ENCODE measurements at regions not wholly inside any gene's neighbourhood (a gene's known extent, or its start where the extent isn't known, plus 50 kb on each side); places are given as distances from the start of the nearest gene placed in this dataset.

DNA sequence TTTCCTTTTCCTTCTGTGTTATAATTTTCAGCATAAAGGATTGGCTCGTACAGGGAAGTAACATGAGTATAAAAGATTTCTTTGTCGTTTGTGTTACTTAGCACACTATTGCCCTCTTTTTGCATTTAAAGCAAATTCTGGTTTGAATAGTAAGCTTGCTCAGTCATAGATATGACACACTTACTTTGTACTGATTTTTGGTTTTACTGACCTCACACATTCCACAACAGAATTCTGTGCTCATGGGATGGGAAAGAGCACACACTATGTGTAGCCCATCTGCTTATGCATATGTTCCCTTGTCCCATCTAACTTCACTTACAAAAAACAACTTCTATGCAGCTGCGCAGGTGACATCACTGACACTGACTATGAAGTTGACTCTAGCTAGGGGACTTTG is 111.9 kb upstream of the MTAP start:
- no peak for DNase-seq (ENCODE audit: low read depth in 6 of 9, low spot score in 9 of 9)
- 93% methylated on average over 3 of the region's 3 CpGs for WGBS
- Histone ChIP-seq H3K27ac (ENCODE audit: low read depth in 1 of 2, low read length in 1 of 2) (no peak overlapping the region), H3K4me1 (ENCODE audit: control insufficient read depth in 2 of 2, insufficient read depth in 2 of 2, low read length in 2 of 2) (no peaks in the 10 kb centered on the region), H3K9me3 (ENCODE audit: control insufficient read depth in 2 of 2, insufficient read depth in 1 of 2, low read length in 1 of 2) (peaks cover 0 to 5% of the 10 kb centered on the region in 2 donors), H3K4me3 (ENCODE audit: low read length in 2 of 2) (no peak overlapping the region), H3K36me3 (ENCODE audit: control insufficient read depth in 2 of 2, insufficient read depth in 2 of 2, low read length in 1 of 2) (no peaks in the 10 kb centered on the region), H3K27me3 (ENCODE audit: control insufficient read depth in 2 of 2, insufficient read depth in 1 of 2, low read length in 1 of 2) (no peaks in the 10 kb centered on the region)

- Histone ChIP-seq H3K9me3 (ENCODE audit: control insufficient read depth in 2 of 2, insufficient read depth in 1 of 2, low read length in 1 of 2) (peaks cover 0 to 18% of the 10 kb centered on the region in 2 donors), H3K27ac (ENCODE audit: low read depth in 1 of 2, low read length in 1 of 2) (no peak overlapping the region), H3K4me1 (ENCODE audit: control insufficient read depth in 2 of 2, insufficient read depth in 2 of 2, low read length in 2 of 2) (no peaks in the 10 kb centered on the region), H3K27me3 (ENCODE audit: control insufficient read depth in 2 of 2, insufficient read depth in 1 of 2, low read length in 1 of 2) (no peaks in the 10 kb centered on the region), H3K36me3 (ENCODE audit: control insufficient read depth in 2 of 2, insufficient read depth in 2 of 2, low read length in 1 of 2) (no peaks in the 10 kb centered on the region), H3K4me3 (ENCODE audit: low read length in 2 of 2) (no peak overlapping the region)
- DNase-seq (ENCODE audit: low read depth in 6 of 9, low spot score in 9 of 9) = no peak
- 91% methylated on average over 6 of the region's 6 CpGs for WGBS
Measured at GRCh38 chr9:21692390-21692789, 110.0 kb upstream of the MTAP start.

DNA sequence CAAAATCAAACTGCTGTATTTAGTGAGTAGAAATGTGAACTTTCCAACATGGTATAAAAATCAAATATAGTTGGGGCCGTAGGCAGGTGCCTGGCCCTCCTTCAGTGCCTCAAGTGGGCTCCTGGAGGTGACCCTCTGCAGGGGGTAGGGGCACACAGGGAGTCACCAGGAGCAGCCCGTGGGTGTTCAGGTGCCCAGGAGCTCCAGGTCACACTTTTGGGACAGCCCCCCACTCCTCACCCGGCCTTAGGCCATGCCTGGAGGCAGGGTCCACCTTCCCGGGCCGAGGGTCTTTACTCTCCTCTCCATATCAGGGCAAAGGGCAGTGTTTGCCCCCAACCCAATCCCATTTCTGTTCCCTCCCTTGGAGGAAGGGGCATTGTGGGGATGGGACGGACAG is 108.0 kb upstream of the MTAP start:
- DNase-seq (ENCODE audit: low read depth in 6 of 9, low spot score in 9 of 9) = no peak
- Histone ChIP-seq H3K27me3 (ENCODE audit: control insufficient read depth in 2 of 2, insufficient read depth in 1 of 2, low read length in 1 of 2) (no peaks in the 10 kb centered on the region), H3K27ac (ENCODE audit: low read depth in 1 of 2, low read length in 1 of 2) (no peak overlapping the region), H3K4me3 (ENCODE audit: low read length in 2 of 2) (no peak overlapping the region), H3K36me3 (ENCODE audit: control insufficient read depth in 2 of 2, insufficient read depth in 2 of 2, low read length in 1 of 2) (no peaks in the 10 kb centered on the region), H3K9me3 (ENCODE audit: control insufficient read depth in 2 of 2, insufficient read depth in 1 of 2, low read length in 1 of 2) (peaks cover 0 to 18% of the 10 kb centered on the region in 2 donors), H3K4me1 (ENCODE audit: control insufficient read depth in 2 of 2, insufficient read depth in 2 of 2, low read length in 2 of 2) (no peaks in the 10 kb centered on the region)
- 78% methylated on average over 6 of the region's 6 CpGs for WGBS

DNA sequence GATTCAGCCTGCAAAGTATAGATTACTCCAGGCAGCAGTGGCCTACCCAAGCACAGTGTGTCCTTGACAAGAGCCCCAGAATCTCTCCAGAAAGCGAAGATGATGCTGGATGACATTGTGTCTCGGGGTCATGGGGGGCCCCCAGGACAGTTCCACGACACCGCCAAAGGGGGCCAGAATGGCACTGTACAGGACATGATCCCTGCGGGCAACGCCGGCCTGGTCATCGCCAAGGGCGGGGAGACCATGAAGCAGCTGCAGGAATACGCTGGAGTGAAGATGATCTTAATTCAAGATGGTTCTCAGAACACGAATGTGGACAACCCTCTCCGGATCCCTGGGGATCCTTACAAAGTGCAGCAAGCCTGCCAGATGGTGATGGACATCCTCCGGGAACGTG is 107.0 kb upstream of the MTAP start:
- Histone ChIP-seq H3K27ac (ENCODE audit: low read depth in 1 of 2, low read length in 1 of 2) (no peak overlapping the region), H3K4me3 (ENCODE audit: low read length in 2 of 2) (no peak overlapping the region), H3K36me3 (ENCODE audit: control insufficient read depth in 2 of 2, insufficient read depth in 2 of 2, low read length in 1 of 2) (no peaks in the 10 kb centered on the region), H3K27me3 (ENCODE audit: control insufficient read depth in 2 of 2, insufficient read depth in 1 of 2, low read length in 1 of 2) (no peaks in the 10 kb centered on the region), H3K4me1 (ENCODE audit: control insufficient read depth in 2 of 2, insufficient read depth in 2 of 2, low read length in 2 of 2) (no peaks in the 10 kb centered on the region), H3K9me3 (ENCODE audit: control insufficient read depth in 2 of 2, insufficient read depth in 1 of 2, low read length in 1 of 2) (peaks cover 0 to 18% of the 10 kb centered on the region in 2 donors)
- 98% methylated on average over 14 of the region's 14 CpGs for WGBS
- DNase-seq (ENCODE audit: low read depth in 6 of 9, low spot score in 9 of 9) = no peak

- H3K27me3 ChIP-seq (ENCODE audit: control insufficient read depth in 2 of 2, insufficient read depth in 1 of 2, low read length in 1 of 2) = no peaks in the 10 kb centered on the region
- no peak overlapping the region for H3K4me3 ChIP-seq (ENCODE audit: low read length in 2 of 2)
- peaks cover 0 to 18% of the 10 kb centered on the region in 2 donors for H3K9me3 ChIP-seq (ENCODE audit: control insufficient read depth in 2 of 2, insufficient read depth in 1 of 2, low read length in 1 of 2)
- DNase-seq (ENCODE audit: low read depth in 6 of 9, low spot score in 9 of 9) = no peak
- WGBS = 96% methylated on average over 25 of the region's 25 CpGs
- H3K36me3 ChIP-seq (ENCODE audit: control insufficient read depth in 2 of 2, insufficient read depth in 2 of 2, low read length in 1 of 2) = no peaks in the 10 kb centered on the region
- H3K27ac ChIP-seq (ENCODE audit: low read depth in 1 of 2, low read length in 1 of 2) = no peak overlapping the region
- H3K4me1 ChIP-seq (ENCODE audit: control insufficient read depth in 2 of 2, insufficient read depth in 2 of 2, low read length in 2 of 2) = no peaks in the 10 kb centered on the region
Measured at GRCh38 chr9:21695874-21696341, 106.5 kb upstream of the MTAP start.

DNA sequence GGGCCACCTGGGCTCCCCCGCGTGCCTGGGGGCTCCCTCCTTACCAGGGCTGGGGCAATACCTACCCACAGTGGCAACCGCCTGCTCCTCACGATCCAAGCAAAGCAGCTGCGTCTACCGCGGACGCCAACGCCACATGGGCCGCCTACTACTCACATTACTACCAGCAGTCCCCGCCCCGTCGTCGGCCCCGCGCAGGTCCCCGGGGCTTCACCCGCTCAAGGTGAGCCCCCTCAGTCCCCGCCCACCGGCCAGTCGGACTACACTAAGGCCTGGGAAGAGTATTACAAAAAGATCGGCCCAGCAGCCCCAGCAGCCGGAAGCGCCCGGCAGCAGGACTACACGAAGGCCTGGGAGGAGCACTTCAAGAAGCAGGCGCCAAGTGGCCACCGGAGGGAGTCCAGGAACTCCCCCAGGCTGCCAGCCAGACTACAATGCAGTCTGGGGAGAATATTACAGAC is 106.0 kb upstream of the MTAP start:
- H3K4me1 ChIP-seq (ENCODE audit: control insufficient read depth in 2 of 2, insufficient read depth in 2 of 2, low read length in 2 of 2) = no peaks in the 10 kb centered on the region
- 72% methylated on average over 28 of the region's 28 CpGs for WGBS
- H3K36me3 ChIP-seq (ENCODE audit: control insufficient read depth in 2 of 2, insufficient read depth in 2 of 2, low read length in 1 of 2) = no peaks in the 10 kb centered on the region
- no peak overlapping the region for H3K4me3 ChIP-seq (ENCODE audit: low read length in 2 of 2)
- no peak for DNase-seq (ENCODE audit: low read depth in 6 of 9, low spot score in 9 of 9)
- H3K27me3 ChIP-seq (ENCODE audit: control insufficient read depth in 2 of 2, insufficient read depth in 1 of 2, low read length in 1 of 2) = no peaks in the 10 kb centered on the region
- no peak overlapping the region for H3K27ac ChIP-seq (ENCODE audit: low read depth in 1 of 2, low read length in 1 of 2)
- H3K9me3 ChIP-seq (ENCODE audit: control insufficient read depth in 2 of 2, insufficient read depth in 1 of 2, low read length in 1 of 2) = peaks cover 0 to 18% of the 10 kb centered on the region in 2 donors

DNA sequence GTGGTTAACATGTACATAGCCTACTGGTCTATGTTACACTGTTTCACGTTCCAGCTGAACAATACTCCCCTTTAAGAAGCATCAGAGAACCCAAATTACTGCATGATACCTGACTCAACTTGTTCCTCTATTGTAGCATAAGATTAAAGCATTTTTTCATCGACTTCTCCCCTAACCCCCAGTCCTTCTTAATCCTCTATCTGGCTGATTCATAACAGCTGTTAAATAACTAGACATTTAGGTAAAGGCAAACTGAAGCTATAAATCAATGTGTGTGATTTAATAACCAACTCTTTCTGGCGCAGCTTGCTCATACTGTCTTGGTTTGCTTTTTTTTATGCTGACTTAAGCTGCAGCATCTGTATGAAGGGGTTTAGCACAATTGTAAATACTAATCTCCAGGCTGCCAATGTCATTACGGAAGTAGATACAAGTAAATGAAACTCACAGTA is 94.2 kb upstream of the MTAP start:
- H3K36me3 ChIP-seq (ENCODE audit: control insufficient read depth in 2 of 2, insufficient read depth in 2 of 2, low read length in 1 of 2) = no peaks in the 10 kb centered on the region
- H3K4me3 ChIP-seq (ENCODE audit: low read length in 2 of 2) = no peak overlapping the region
- DNase-seq (ENCODE audit: low read depth in 6 of 9, low spot score in 9 of 9) = no peak
- H3K27me3 ChIP-seq (ENCODE audit: control insufficient read depth in 2 of 2, insufficient read depth in 1 of 2, low read length in 1 of 2) = no peaks in the 10 kb centered on the region
- H3K9me3 ChIP-seq (ENCODE audit: control insufficient read depth in 2 of 2, insufficient read depth in 1 of 2, low read length in 1 of 2) = no peaks in the 10 kb centered on the region
- H3K4me1 ChIP-seq (ENCODE audit: control insufficient read depth in 2 of 2, insufficient read depth in 2 of 2, low read length in 2 of 2) = no peaks in the 10 kb centered on the region
- H3K27ac ChIP-seq (ENCODE audit: low read depth in 1 of 2, low read length in 1 of 2) = no peak overlapping the region
- WGBS = 93% methylated on average over 4 of the region's 4 CpGs

DNA sequence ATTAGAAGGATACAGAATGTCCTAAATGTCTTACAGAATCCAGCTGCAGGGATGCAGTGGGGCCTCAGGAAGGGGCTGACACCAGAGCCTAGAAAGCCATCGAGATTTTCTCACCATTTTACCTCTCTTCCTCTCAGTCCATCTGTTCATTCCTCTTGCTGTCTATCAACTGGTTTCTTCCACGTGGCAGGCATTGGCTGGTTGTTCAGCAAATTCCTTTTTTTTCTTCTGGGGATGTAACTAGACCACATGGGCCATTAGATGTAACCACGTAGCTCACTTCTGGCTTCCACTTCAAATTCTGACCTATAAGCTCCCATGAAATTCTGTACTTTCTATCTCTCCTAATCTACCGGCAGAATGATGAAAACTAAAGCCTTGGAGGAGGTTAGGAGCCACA is 93.6 kb upstream of the MTAP start:
- H3K27ac ChIP-seq (ENCODE audit: low read depth in 1 of 2, low read length in 1 of 2) = no peak overlapping the region
- no peaks in the 10 kb centered on the region for H3K9me3 ChIP-seq (ENCODE audit: control insufficient read depth in 2 of 2, insufficient read depth in 1 of 2, low read length in 1 of 2)
- no peaks in the 10 kb centered on the region for H3K36me3 ChIP-seq (ENCODE audit: control insufficient read depth in 2 of 2, insufficient read depth in 2 of 2, low read length in 1 of 2)
- H3K4me1 ChIP-seq (ENCODE audit: control insufficient read depth in 2 of 2, insufficient read depth in 2 of 2, low read length in 2 of 2) = no peaks in the 10 kb centered on the region
- no peak for DNase-seq (ENCODE audit: low read depth in 6 of 9, low spot score in 9 of 9)
- H3K27me3 ChIP-seq (ENCODE audit: control insufficient read depth in 2 of 2, insufficient read depth in 1 of 2, low read length in 1 of 2) = no peaks in the 10 kb centered on the region
- 66% methylated on average over 4 of the region's 4 CpGs for WGBS
- H3K4me3 ChIP-seq (ENCODE audit: low read length in 2 of 2) = no peak overlapping the region

GRCh38 chr9:21709464-21710058 is 92.9 kb upstream of the MTAP start:
- 58% methylated on average over 5 of the region's 5 CpGs for WGBS
- H3K4me1 ChIP-seq (ENCODE audit: control insufficient read depth in 2 of 2, insufficient read depth in 2 of 2, low read length in 2 of 2) = peaks cover 0 to 2% of the 10 kb centered on the region in 2 donors
- peak in 8 of 9 donors; percentile 15 to 65 (median 36) for DNase-seq (ENCODE audit: low read depth in 6 of 9, low spot score in 9 of 9)
- no peaks in the 10 kb centered on the region for H3K27me3 ChIP-seq (ENCODE audit: control insufficient read depth in 2 of 2, insufficient read depth in 1 of 2, low read length in 1 of 2)
- no peak overlapping the region for H3K27ac ChIP-seq (ENCODE audit: low read depth in 1 of 2, low read length in 1 of 2)
- H3K4me3 ChIP-seq (ENCODE audit: low read length in 2 of 2) = no peak overlapping the region
- H3K36me3 ChIP-seq (ENCODE audit: control insufficient read depth in 2 of 2, insufficient read depth in 2 of 2, low read length in 1 of 2) = no peaks in the 10 kb centered on the region
- H3K9me3 ChIP-seq (ENCODE audit: control insufficient read depth in 2 of 2, insufficient read depth in 1 of 2, low read length in 1 of 2) = no peaks in the 10 kb centered on the region

Measured in thymus (tissue), 11 donors.